Peyer's patch (tissue), 4 donors: ENCODE measurements at regions not wholly inside any gene's neighbourhood (a gene's known extent, or its start where the extent isn't known, plus 50 kb on each side); places are given as distances from the start of the nearest gene placed in this dataset.
"Not testable (repeated sequence)": the region's sequence is repeated elsewhere in the genome, so short reads cannot be mapped to it uniquely, and the experiment has no call there.

ENCODE experiments used
- DNase-seq, 3 donors: peaks; one replicate each; pipeline ENCODE4 v3.0.0-alpha.2; 2017 to 2019
- H3K27ac ChIP-seq, 4 donors: fragments of 200-600 bp; sonication (generic); one replicate each; pipeline ENCODE4 v1.5.1; 2016 to 2019
- H3K27me3 ChIP-seq, 2 donors: fragments of 200-600 bp; sonication (generic); one replicate each; pipeline ENCODE4 v1.5.1; 2019
- H3K36me3 ChIP-seq, 3 donors: fragments of 200-600 bp; sonication (generic); one replicate each; pipeline ENCODE4 v1.5.1; 2016 to 2019
- H3K4me1 ChIP-seq, 4 donors: fragments of 200-600 bp; sonication (generic); one replicate each; pipeline ENCODE4 v1.5.1; 2016 to 2019
- H3K4me3 ChIP-seq, 4 donors: fragments of 200-600 bp; sonication (generic); 1 replicate in 3 of 4; 2 replicates in 1 of 4; pipeline ENCODE4 v1.5.1; 2016 to 2019; ENCODE audit warnings: mild to moderate bottlenecking in 1 of 4
- H3K9me3 ChIP-seq, 4 donors: fragments of 200-600 bp; sonication (generic); one replicate each; pipeline ENCODE4 v1.5.1; 2016 to 2019; ENCODE audit warnings: mild to moderate bottlenecking in 1 of 4
- CTCF ChIP-seq, 6 experiments: fragments of 450-650 bp in 4 of 6; fragments of 200-600 bp in 2 of 6; sonication (generic) in 1 of 6; IDR thresholded peaks; one replicate each; pipeline ENCODE4 v1.5.1; 2017 to 2019; ENCODE audit warnings: antibody characterized with exemption in 6 of 6, mild to moderate bottlenecking in 3 of 6, moderate library complexity in 1 of 6
- POLR2A ChIP-seq, 2 donors: fragments of 450-650 bp; IDR thresholded peaks; one replicate each; pipeline ENCODE4 v1.5.1; 2017; ENCODE audit warnings: antibody characterized with exemption in 2 of 2, mild to moderate bottlenecking in 2 of 2, moderate library complexity in 2 of 2

GRCh38 chr15:21271566-21271965 is 168.7 kb downstream of the POTEB3 start:
- TF ChIP-seq CTCF (IDR thresholded peaks at IDR 0.05) = no peak
- Histone ChIP-seq H3K36me3 (no peaks in the 10 kb centered on the region), H3K4me1 (no peaks in the 10 kb centered on the region), H3K9me3 (no peaks in the 10 kb centered on the region), H3K4me3 (no peak overlapping the region), H3K27me3 (no peaks in the 10 kb centered on the region), H3K27ac (no peak overlapping the region)
- no peak for DNase-seq

GRCh38 chr15:21270474-21270873 is 169.8 kb downstream of the POTEB3 start:
- Histone ChIP-seq H3K4me1 (no peaks in the 10 kb centered on the region), H3K27ac (no peak overlapping the region), H3K36me3 (no peaks in the 10 kb centered on the region), H3K27me3 (no peaks in the 10 kb centered on the region), H3K9me3 (no peaks in the 10 kb centered on the region), H3K4me3 (no peak overlapping the region)
- DNase-seq = no peak
- TF ChIP-seq POLR2A (IDR thresholded peaks at IDR 0.05) (no peak), CTCF (IDR thresholded peaks at IDR 0.05) (no peak)

GRCh38 chr15:21269673-21270072 is 170.6 kb downstream of the POTEB3 start:
- H3K36me3 ChIP-seq, DNase-seq, H3K27ac ChIP-seq, H3K27me3 ChIP-seq, H3K4me3 ChIP-seq, H3K4me1 ChIP-seq, H3K9me3 ChIP-seq: not testable (repeated sequence)

GRCh38 chr15:21269121-21269520 is 171.2 kb downstream of the POTEB3 start:
- Histone ChIP-seq H3K27me3 (no peaks in the 10 kb centered on the region), H3K4me3 (no peak overlapping the region), H3K27ac (no peak overlapping the region), H3K36me3 (no peaks in the 10 kb centered on the region), H3K9me3 (no peaks in the 10 kb centered on the region), H3K4me1 (no peaks in the 10 kb centered on the region)
- DNase-seq = no peak
- no peak for TF ChIP-seq POLR2A (IDR thresholded peaks at IDR 0.05)

GRCh38 chr15:21268436-21268940 is 171.8 kb downstream of the POTEB3 start:
- Histone ChIP-seq H3K27me3 (no peaks in the 10 kb centered on the region), H3K4me1 (no peaks in the 10 kb centered on the region), H3K4me3 (no peak overlapping the region), H3K27ac (no peak overlapping the region), H3K9me3 (no peaks in the 10 kb centered on the region), H3K36me3 (no peaks in the 10 kb centered on the region)
- TF ChIP-seq CTCF (IDR thresholded peaks at IDR 0.05) (no peak), POLR2A (IDR thresholded peaks at IDR 0.05) (no peak)
- DNase-seq = no peak

GRCh38 chr15:21267671-21268395 is 172.5 kb downstream of the POTEB3 start:
- no peaks in the 10 kb centered on the region for H3K4me1 ChIP-seq
- H3K27ac ChIP-seq = no peak overlapping the region
- no peaks in the 10 kb centered on the region for H3K27me3 ChIP-seq
- no peaks in the 10 kb centered on the region for H3K9me3 ChIP-seq
- no peaks in the 10 kb centered on the region for H3K36me3 ChIP-seq
- DNase-seq = no peak
- TF ChIP-seq POLR2A (IDR thresholded peaks at IDR 0.05) (no peak), CTCF (IDR thresholded peaks at IDR 0.05) (no peak)
- no peak overlapping the region for H3K4me3 ChIP-seq

- Histone ChIP-seq H3K27me3 (no peaks in the 10 kb centered on the region), H3K9me3 (no peaks in the 10 kb centered on the region), H3K4me3 (no peak overlapping the region), H3K36me3 (no peaks in the 10 kb centered on the region), H3K27ac (no peak overlapping the region), H3K4me1 (no peaks in the 10 kb centered on the region)
- no peak for TF ChIP-seq CTCF (IDR thresholded peaks at IDR 0.05)
- DNase-seq = no peak
Observed at GRCh38 chr15:21267226-21267625, 173.1 kb downstream of the POTEB3 start.

GRCh38 chr15:21265628-21266027 is 174.7 kb downstream of the POTEB3 start:
- H3K27me3 ChIP-seq, H3K4me3 ChIP-seq, H3K4me1 ChIP-seq, DNase-seq, H3K27ac ChIP-seq, H3K36me3 ChIP-seq, H3K9me3 ChIP-seq: not testable (repeated sequence)
